ENCODE measurements at regions not wholly inside any gene's neighbourhood (a gene's known extent, or its start where the extent isn't known, plus 50 kb on each side); places are given as distances from the start of the nearest gene placed in this dataset.

GRCh38 chr10:130812381-130813148, 499.0 kb downstream of the TCERG1L start:
- Histone ChIP-seq H3K9me3 (ENCODE audit: control insufficient read depth in 2 of 3, low read length in 3 of 3) (no peaks in the 10 kb centered on the region), H3K36me3 (ENCODE audit: control insufficient read depth in 2 of 3, insufficient read depth in 3 of 3, low read length in 3 of 3) (no peaks in the 10 kb centered on the region), H3K27me3 (ENCODE audit: control insufficient read depth in 2 of 2, insufficient read depth in 2 of 2, low read length in 2 of 2) (no peaks in the 10 kb centered on the region), H3K4me3 (ENCODE audit: low read length) (no peak overlapping the region), H3K27ac (ENCODE audit: low read depth, low read length) (no peak overlapping the region), H3K4me1 (ENCODE audit: control insufficient read depth in 2 of 2, insufficient read depth in 2 of 2, low read length in 2 of 2) (no peaks in the 10 kb centered on the region)
- peaks cover 0 to 6% (median 0%) of the 10 kb centered on the region in 11 donors for H3K9me3 Mint-ChIP-seq
- H3K4me1 Mint-ChIP-seq = no peaks in the 10 kb centered on the region
- DNase-seq (no peak), ATAC-seq (no peak)
- no peak overlapping the region for H3K4me3 Mint-ChIP-seq
- H3K36me3 Mint-ChIP-seq = no peaks in the 10 kb centered on the region
- peaks cover 0 to 18% (median 0%) of the 10 kb centered on the region in 5 donors for H3K27me3 Mint-ChIP-seq
- CTCF ChIA-PET = no interaction called here
- POLR2A ChIA-PET = no interaction called here
- intact Hi-C loops (cut with micrococcal nuclease) = no loop called here
- H3K27ac Mint-ChIP-seq = no peak overlapping the region

DNA sequence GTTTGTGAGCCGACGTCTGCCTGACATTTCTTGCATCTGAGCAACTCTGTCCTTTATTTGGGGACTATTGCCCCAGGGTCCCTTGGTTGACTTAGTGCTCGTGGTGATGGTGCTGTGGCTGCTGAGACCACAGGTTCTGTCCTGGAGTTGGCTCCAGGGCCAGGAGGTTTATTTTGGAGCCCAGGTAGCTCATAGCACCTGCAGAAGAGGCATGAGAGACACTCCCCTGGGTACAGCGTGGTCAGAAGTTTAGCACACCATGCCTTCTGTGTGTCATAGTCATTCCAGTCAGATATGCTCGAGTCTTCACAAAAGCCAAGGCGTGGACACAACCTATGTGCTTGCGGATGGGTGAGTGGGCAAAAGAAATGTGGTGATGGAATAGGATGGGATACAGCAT, 496.9 kb downstream of the TCERG1L start:
- ATAC-seq (no peak), DNase-seq (no peak)
- Histone ChIP-seq H3K27ac (ENCODE audit: low read depth, low read length) (no peak overlapping the region), H3K9me3 (ENCODE audit: control insufficient read depth in 2 of 3, low read length in 3 of 3) (no peaks in the 10 kb centered on the region), H3K27me3 (ENCODE audit: control insufficient read depth in 2 of 2, insufficient read depth in 2 of 2, low read length in 2 of 2) (no peaks in the 10 kb centered on the region), H3K4me3 (ENCODE audit: low read length) (no peak overlapping the region), H3K4me1 (ENCODE audit: control insufficient read depth in 2 of 2, insufficient read depth in 2 of 2, low read length in 2 of 2) (no peaks in the 10 kb centered on the region), H3K36me3 (ENCODE audit: control insufficient read depth in 2 of 3, insufficient read depth in 3 of 3, low read length in 3 of 3) (no peaks in the 10 kb centered on the region)
- H3K4me3 Mint-ChIP-seq = no peak overlapping the region
- intact Hi-C loops (cut with micrococcal nuclease) = no loop called here
- peaks cover 0 to 10% (median 4%) of the 10 kb centered on the region in 11 donors for H3K9me3 Mint-ChIP-seq
- ChIA-PET POLR2A (no interaction called here), CTCF (no interaction called here)
- peaks cover 0 to 18% (median 0%) of the 10 kb centered on the region in 5 donors for H3K27me3 Mint-ChIP-seq
- no peaks in the 10 kb centered on the region for H3K36me3 Mint-ChIP-seq
- H3K27ac Mint-ChIP-seq = no peak overlapping the region
- no peaks in the 10 kb centered on the region for H3K4me1 Mint-ChIP-seq

DNA sequence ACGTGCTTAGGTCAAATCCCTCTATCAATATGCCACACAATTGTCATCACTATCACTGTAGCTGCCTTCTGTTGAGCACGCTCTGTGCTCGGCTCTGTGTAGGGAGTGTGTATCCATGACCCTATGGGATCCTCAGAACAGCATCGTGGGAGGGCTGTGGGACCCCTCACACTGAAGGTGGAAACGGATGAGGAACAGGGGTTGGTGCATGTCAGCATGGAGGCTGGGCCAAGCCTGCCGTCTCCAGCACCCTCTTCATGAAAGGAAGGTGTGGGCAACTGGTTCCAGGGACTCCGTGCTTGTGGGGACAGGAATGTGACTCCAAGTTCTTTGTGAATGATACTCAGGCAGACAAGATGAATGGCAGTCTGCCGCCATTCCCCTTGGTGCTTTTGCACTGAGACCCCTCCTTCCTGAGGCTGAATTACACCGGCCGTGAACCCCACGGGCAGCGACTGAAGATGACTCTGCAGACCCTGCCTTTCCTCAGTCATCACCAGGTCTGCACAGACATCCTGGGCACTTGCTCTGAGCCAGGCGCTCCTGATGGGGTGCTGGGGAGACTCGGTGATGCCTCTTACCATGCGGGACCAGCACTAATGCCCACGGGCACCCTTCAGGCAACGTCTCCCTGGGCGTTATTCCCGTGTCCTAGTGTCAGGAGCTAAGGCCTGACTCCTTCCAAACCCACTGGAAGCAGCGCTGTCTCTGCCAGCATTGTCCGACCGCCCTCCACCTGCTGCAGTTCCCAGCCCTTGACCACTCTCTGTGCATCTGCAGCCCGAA, 495.2 kb downstream of the TCERG1L start:
- CTCF ChIA-PET = no interaction called here
- Histone ChIP-seq H3K4me3 (ENCODE audit: low read length) (no peak overlapping the region), H3K27ac (ENCODE audit: low read depth, low read length) (no peak overlapping the region), H3K27me3 (ENCODE audit: control insufficient read depth in 2 of 2, insufficient read depth in 2 of 2, low read length in 2 of 2) (no peaks in the 10 kb centered on the region), H3K36me3 (ENCODE audit: control insufficient read depth in 2 of 3, insufficient read depth in 3 of 3, low read length in 3 of 3) (no peaks in the 10 kb centered on the region), H3K9me3 (ENCODE audit: control insufficient read depth in 2 of 3, low read length in 3 of 3) (no peaks in the 10 kb centered on the region), H3K4me1 (ENCODE audit: control insufficient read depth in 2 of 2, insufficient read depth in 2 of 2, low read length in 2 of 2) (no peaks in the 10 kb centered on the region)
- H3K9me3 Mint-ChIP-seq = peaks cover 0 to 10% (median 4%) of the 10 kb centered on the region in 11 donors
- H3K4me3 Mint-ChIP-seq = no peak overlapping the region
- DNase-seq = no peak
- ATAC-seq = no peak
- H3K4me1 Mint-ChIP-seq = no peaks in the 10 kb centered on the region
- intact Hi-C loops (cut with micrococcal nuclease) = no loop called here
- peaks cover 0 to 11% (median 0%) of the 10 kb centered on the region in 5 donors for H3K27me3 Mint-ChIP-seq
- no peaks in the 10 kb centered on the region for H3K36me3 Mint-ChIP-seq
- no peak overlapping the region for H3K27ac Mint-ChIP-seq
- POLR2A ChIA-PET = no interaction called here

- ChIA-PET POLR2A (no interaction called here), CTCF (no interaction called here)
- Histone ChIP-seq H3K27ac (ENCODE audit: low read depth, low read length) (no peak overlapping the region), H3K36me3 (ENCODE audit: control insufficient read depth in 2 of 3, insufficient read depth in 3 of 3, low read length in 3 of 3) (no peaks in the 10 kb centered on the region), H3K4me1 (ENCODE audit: control insufficient read depth in 2 of 2, insufficient read depth in 2 of 2, low read length in 2 of 2) (no peaks in the 10 kb centered on the region), H3K9me3 (ENCODE audit: control insufficient read depth in 2 of 3, low read length in 3 of 3) (no peaks in the 10 kb centered on the region), H3K27me3 (ENCODE audit: control insufficient read depth in 2 of 2, insufficient read depth in 2 of 2, low read length in 2 of 2) (no peaks in the 10 kb centered on the region), H3K4me3 (ENCODE audit: low read length) (no peak overlapping the region)
- Mint-ChIP-seq H3K36me3 (no peaks in the 10 kb centered on the region), H3K9me3 (peaks cover 0 to 10% (median 4%) of the 10 kb centered on the region in 11 donors), H3K4me3 (no peak overlapping the region), H3K4me1 (no peaks in the 10 kb centered on the region), H3K27me3 (peaks cover 0 to 6% (median 0%) of the 10 kb centered on the region in 5 donors), H3K27ac (no peak overlapping the region)
- intact Hi-C loops (cut with micrococcal nuclease) = no loop called here
- no peak for DNase-seq
- no peak for ATAC-seq
These were observed 494.4 kb downstream of the TCERG1L start for GRCh38 chr10:130817046-130817624.

- H3K36me3 ChIP-seq (ENCODE audit: control insufficient read depth in 2 of 3, insufficient read depth in 3 of 3, low read length in 3 of 3) = no peaks in the 10 kb centered on the region
- no peaks in the 10 kb centered on the region for H3K4me1 ChIP-seq (ENCODE audit: control insufficient read depth in 2 of 2, insufficient read depth in 2 of 2, low read length in 2 of 2)
- H3K4me3 ChIP-seq (ENCODE audit: low read length) = no peak overlapping the region
- no peaks in the 10 kb centered on the region for H3K4me1 Mint-ChIP-seq
- no peaks in the 10 kb centered on the region for H3K27me3 ChIP-seq (ENCODE audit: control insufficient read depth in 2 of 2, insufficient read depth in 2 of 2, low read length in 2 of 2)
- intact Hi-C loops (cut with micrococcal nuclease) = no loop called here
- no peak overlapping the region for H3K4me3 Mint-ChIP-seq
- peaks cover 0 to 6% (median 0%) of the 10 kb centered on the region in 5 donors for H3K27me3 Mint-ChIP-seq
- H3K27ac Mint-ChIP-seq = no peak overlapping the region
- H3K9me3 Mint-ChIP-seq = peaks cover 0 to 10% (median 4%) of the 10 kb centered on the region in 11 donors
- DNase-seq (no peak), ATAC-seq (no peak)
- H3K36me3 Mint-ChIP-seq = no peaks in the 10 kb centered on the region
- POLR2A ChIA-PET = no interaction called here
- H3K9me3 ChIP-seq (ENCODE audit: control insufficient read depth in 2 of 3, low read length in 3 of 3) = no peaks in the 10 kb centered on the region
- CTCF ChIA-PET = no interaction called here
- H3K27ac ChIP-seq (ENCODE audit: low read depth, low read length) = no peak overlapping the region
These were observed 493.8 kb downstream of the TCERG1L start for GRCh38 chr10:130817674-130818073.

DNA sequence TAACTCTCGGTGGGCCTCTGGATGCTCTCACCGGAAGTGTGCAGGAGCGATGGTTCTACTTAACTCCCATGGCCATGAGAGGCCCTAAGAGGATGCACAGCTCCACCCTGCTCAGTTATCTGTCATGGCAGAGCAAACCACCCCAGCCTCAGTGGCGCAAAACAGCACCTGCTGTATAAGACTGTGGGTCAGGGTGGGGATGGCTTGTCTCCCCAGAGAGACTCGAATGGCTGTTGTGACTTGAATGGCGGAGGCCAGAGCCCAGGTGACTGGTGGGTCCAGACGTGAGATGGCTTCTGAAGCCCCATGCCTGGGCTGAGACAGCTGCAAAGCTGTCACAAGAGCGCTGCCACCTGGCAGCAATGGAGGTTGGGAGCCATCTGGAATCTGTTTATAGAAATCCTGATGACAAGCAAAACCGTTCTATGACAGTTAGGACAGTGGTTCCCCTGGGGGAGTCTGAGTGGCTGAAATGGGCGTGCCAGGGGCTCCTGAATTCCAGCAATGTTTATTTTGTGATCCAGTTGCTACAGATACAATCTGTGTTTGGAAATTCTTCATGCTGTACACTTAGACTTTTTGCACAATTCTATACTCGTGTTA, 490.5 kb downstream of the TCERG1L start:
- no peak overlapping the region for H3K27ac ChIP-seq (ENCODE audit: low read depth, low read length)
- ChIA-PET CTCF (no interaction called here), POLR2A (no interaction called here)
- peaks cover 6 to 25% (median 12%) of the 10 kb centered on the region in 11 donors for H3K9me3 Mint-ChIP-seq
- H3K36me3 Mint-ChIP-seq = peaks cover 0 to 6% (median 0%) of the 10 kb centered on the region in 5 donors
- no peak for DNase-seq
- no peaks in the 10 kb centered on the region for H3K4me1 ChIP-seq (ENCODE audit: control insufficient read depth in 2 of 2, insufficient read depth in 2 of 2, low read length in 2 of 2)
- H3K27ac Mint-ChIP-seq = no peak overlapping the region
- no peaks in the 10 kb centered on the region for H3K27me3 ChIP-seq (ENCODE audit: control insufficient read depth in 2 of 2, insufficient read depth in 2 of 2, low read length in 2 of 2)
- peaks cover 0 to 7% (median 0%) of the 10 kb centered on the region in 3 experiments for H3K9me3 ChIP-seq (ENCODE audit: control insufficient read depth in 2 of 3, low read length in 3 of 3)
- no peaks in the 10 kb centered on the region for H3K36me3 ChIP-seq (ENCODE audit: control insufficient read depth in 2 of 3, insufficient read depth in 3 of 3, low read length in 3 of 3)
- peaks cover 0 to 10% (median 0%) of the 10 kb centered on the region in 5 donors for H3K27me3 Mint-ChIP-seq
- intact Hi-C loops (cut with micrococcal nuclease) = no loop called here
- H3K4me3 Mint-ChIP-seq = no peak overlapping the region
- H3K4me3 ChIP-seq (ENCODE audit: low read length) = no peak overlapping the region
- no peaks in the 10 kb centered on the region for H3K4me1 Mint-ChIP-seq
- no peak for ATAC-seq
